DND-41 (cell line): ENCODE measurements at regions not wholly inside any gene's neighbourhood (a gene's known extent, or its start where the extent isn't known, plus 50 kb on each side); places are given as distances from the start of the nearest gene placed in this dataset.

ENCODE experiments used
- CTCF ChIP-seq: IDR thresholded peaks from 2 replicates; pipeline ENCODE4 v1.5.1; 2012; ENCODE audit warnings: borderline replicate concordance, low read length, moderate library complexity, mild to moderate bottlenecking; ENCODE audit not compliant: poor library complexity, severe bottlenecking; ENCODE audit errors: extremely low read depth
- EZH2 ChIP-seq: IDR thresholded peaks from 3 replicates; pipeline ENCODE4 v1.6.1; 2012; ENCODE audit warnings: borderline replicate concordance, low read depth, mild to moderate bottlenecking, moderate library complexity, low read length, inconsistent platforms; ENCODE audit not compliant: severe bottlenecking

GRCh38 chr7:46068159-46068558 lies 147.1 kb upstream of the IGFBP3 start:
- TF ChIP-seq CTCF = no peak
- no peak for TF ChIP-seq EZH2
